CMK (cell line): ENCODE measurements at regions not wholly inside any gene's neighbourhood (a gene's known extent, or its start where the extent isn't known, plus 50 kb on each side); places are given as distances from the start of the nearest gene placed in this dataset.

ENCODE experiments used
- DNase-seq: peaks from one replicate; pipeline ENCODE4 v3.0.0-alpha.2; 2010; ENCODE audit warnings: low read depth

- no peak for DNase-seq
Observed at GRCh38 chr16:55222486-55222885, 101.5 kb upstream of the IRX6 start.

- no peak for DNase-seq
Observed at GRCh38 chr16:55225972-55226542, 97.9 kb upstream of the IRX6 start.

GRCh38 chr16:55232822-55233221 lies 91.2 kb upstream of the IRX6 start:
- DNase-seq: no peak

GRCh38 chr16:55233464-55233863 lies 90.5 kb upstream of the IRX6 start:
- no peak for DNase-seq

GRCh38 chr16:55236655-55237054 lies 87.3 kb upstream of the IRX6 start:
- no peak for DNase-seq

DNA sequence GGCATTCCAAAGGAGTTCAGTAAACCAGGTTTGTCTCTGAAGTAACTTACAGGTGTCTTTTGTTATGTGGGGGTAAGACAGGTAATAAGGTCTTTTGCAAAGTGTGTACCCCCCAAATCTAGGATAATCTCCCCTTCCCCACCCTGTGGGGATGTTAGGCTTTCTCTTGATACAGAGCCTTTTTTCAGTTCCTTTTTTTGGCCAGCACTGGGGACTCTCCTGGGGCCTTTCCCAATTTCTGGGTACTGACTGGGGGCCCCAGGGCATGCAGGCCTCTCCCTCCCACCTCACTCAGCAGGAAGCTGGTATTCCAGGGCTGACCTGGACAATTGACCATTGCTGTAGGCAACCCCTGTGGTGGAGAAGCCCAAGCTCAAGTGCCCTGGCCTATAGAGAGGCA lies 84.3 kb upstream of the IRX6 start:
- no peak for DNase-seq

GRCh38 chr16:55240888-55241287 lies 83.1 kb upstream of the IRX6 start:
- DNase-seq: no peak

- DNase-seq: no peak
Observed at GRCh38 chr16:55242667-55243066, 81.3 kb upstream of the IRX6 start.

DNA sequence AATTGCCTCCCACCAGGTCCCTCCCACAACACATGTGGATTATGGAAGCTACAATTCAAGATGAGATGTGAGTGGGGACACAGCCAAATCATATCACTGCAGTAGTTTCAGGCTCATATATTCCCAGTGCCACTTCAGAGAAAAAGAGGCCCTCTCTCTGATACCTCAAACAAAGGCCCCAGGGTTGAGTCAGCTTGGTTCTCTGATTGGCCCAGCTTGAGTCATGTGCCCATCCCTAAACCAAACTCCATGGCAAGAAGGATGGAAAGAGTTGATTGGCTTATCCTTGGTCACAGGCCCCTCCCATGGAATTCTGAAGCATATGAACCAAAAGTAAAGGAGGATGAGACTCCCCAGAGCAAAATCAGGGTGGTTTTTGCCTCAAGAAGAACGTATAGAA lies 75.9 kb upstream of the IRX6 start:
- no peak for DNase-seq

DNA sequence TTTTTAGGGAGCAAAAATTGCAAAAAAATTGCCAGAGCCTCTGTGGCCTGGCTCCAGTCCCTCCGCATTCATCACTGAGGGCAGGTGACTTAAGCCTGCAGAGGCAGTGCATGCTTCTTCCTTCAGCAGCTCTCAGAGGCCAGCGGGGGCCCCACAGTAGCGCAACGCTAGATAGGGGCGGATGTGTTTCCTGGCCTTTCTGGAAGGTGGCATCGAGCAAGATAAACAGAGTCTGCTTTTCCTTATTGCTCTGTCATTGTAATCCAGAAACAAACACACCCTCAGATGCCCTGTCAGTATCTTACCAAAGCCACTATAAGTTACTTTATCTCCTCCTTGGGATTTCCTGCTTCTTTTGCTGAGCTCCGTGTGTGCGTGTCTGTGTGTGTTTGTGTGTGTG lies 75.5 kb upstream of the IRX6 start:
- no peak for DNase-seq

GRCh38 chr16:55249361-55249760 lies 74.6 kb upstream of the IRX6 start:
- no peak for DNase-seq

- no peak for DNase-seq
Observed at GRCh38 chr16:55249936-55250335, 74.1 kb upstream of the IRX6 start.

DNA sequence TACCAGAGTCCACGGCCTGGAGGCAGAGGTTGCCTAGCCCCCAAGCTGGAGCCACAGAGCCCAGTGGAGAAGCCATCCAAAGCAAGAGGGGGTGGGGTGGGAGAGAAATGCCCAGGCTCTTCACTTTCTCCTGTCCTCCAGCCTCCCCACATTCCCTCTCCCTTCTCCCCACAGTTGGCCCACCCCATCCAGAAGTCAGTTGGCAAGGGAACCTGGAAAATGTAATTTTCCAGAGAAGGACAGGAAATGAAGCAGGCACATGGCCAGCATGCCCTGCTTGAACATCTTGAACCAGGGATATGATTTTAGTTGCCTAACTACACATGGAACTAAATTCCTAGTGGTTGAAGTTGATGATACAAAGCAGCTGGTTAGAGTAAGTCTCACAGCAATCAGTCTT lies 73.3 kb upstream of the IRX6 start:
- DNase-seq: no peak

DNA sequence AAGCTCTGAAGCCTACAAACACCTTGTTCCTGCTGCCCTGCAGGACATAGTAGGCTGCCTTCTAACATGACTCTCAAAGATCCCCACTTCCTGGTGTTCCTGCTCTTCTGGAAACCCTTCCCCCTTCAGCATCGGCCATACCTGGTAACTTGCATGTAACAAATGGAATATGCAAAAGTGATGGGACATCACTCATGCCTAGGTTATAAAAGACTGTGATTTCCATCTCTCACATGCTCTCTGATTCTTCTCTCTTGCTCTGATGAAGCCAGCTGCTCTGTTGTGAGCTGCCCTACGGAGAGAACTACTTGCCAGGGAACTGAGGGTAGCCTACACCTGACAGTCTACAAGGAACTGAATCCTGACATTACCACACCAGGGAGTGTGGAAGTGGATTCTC lies 72.9 kb upstream of the IRX6 start:
- no peak for DNase-seq

GRCh38 chr16:55252577-55252976 lies 71.4 kb upstream of the IRX6 start:
- DNase-seq: no peak

GRCh38 chr16:55253987-55254386 lies 70.0 kb upstream of the IRX6 start:
- DNase-seq: no peak

- no peak for DNase-seq
Observed at GRCh38 chr16:55255733-55256282, 68.2 kb upstream of the IRX6 start.

DNA sequence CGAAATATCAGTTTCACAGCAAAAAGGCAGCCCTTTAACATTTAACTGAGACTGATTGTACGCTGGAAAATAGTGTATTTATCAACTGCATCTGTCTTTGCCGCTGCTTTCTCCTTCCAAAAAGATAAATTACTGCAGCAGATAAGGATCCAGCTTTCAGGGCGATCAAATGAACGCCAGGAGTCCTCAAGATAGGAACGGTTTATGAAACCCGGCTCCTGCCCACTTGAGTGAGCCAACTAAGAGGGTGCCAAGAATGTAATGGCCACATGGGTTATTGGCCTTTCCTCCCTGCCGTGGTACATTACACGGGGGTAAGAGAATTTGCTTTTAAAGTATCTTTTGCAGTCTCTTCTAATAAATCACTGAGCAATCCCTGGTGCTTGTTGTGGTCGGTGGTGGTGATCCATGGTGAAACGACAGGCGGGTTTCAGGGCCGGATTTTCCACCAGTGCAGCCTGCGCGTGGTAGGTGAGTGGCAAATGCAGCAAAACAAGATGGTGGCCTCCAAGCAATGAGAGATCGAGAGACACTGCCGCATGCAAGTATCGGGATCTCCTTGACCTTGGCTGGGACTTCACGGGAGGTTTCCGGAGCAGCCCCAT lies 67.5 kb upstream of the IRX6 start:
- no peak for DNase-seq

DNA sequence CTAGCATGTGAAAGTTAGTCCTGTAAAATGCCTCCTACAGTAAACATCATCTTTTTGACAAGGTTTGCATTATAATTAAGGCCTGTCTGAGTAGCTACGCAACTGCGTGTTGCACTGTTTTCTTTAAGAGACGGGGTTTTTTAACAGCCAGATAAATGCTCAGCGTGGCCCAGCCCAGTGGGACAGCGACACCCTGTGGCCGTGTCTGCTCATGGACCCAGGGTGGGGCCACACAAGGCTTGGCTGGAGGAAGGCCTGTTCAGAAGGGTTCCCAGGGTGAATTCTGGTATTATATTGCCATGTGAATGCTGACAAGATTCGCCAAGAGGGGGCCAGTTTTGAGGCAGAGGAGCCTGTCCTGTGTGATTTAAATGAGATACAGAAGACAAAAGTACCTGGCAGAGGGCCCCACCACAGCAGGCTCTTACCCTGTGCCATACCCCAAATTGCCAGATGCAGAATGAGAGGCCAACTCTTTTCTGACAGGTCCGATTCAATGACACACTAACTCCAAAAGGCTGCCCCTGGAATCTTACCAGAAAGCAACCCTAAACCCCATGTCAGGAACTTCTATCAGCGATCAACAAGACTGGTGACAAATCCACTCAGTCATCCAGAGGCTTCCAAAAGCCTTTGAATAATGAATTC lies 65.9 kb upstream of the IRX6 start:
- no peak for DNase-seq

DNA sequence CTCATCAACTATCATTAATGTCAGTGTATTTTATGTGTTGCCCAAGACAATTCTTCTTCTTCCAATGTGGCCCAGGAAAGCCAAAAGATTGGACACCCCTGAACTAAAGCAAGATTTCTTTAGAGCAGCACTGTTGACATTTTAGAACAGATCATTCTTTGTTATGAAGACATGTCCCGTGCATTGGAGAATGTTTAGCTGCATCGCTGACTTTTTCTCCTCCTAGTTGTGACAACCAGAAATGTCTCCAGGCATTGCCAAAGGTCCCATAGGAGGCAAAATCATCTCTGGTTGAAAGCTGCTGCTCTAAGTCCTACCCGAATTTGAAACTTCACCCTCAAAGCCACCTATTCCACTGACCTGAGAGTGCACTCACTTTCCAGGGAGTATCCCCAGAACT lies 62.7 kb upstream of the IRX6 start:
- DNase-seq: no peak

- no peak for DNase-seq
Observed at GRCh38 chr16:55263271-55264250, 60.4 kb upstream of the IRX6 start.

GRCh38 chr16:55264949-55265348 lies 59.1 kb upstream of the IRX6 start:
- no peak for DNase-seq
